Activated T-helper 17 cell treated with anti-CD3 and anti-CD28 coated beads, Interleukin-2, amount 50 U/mL, for 72 hours (primary cell): ENCODE measurements at regions not wholly inside any gene's neighbourhood (a gene's known extent, or its start where the extent isn't known, plus 50 kb on each side); places are given as distances from the start of the nearest gene placed in this dataset.
"Not testable (repeated sequence)": the region's sequence is repeated elsewhere in the genome, so short reads cannot be mapped to it uniquely, and the experiment has no call there.

ENCODE experiments used
- ATAC-seq: fragments of 150-1000 bp; cut with Tn5 transposase; replicated peaks from 2 replicates; pipeline ENCODE4 v1.10.0; 2021; ENCODE audit warnings: mild to moderate bottlenecking, moderate library complexity
- H3K27ac Mint-ChIP-seq: one replicate; pipeline ENCODE4 v1.8.0; 2022; ENCODE audit warnings: mixed read lengths
- H3K27me3 Mint-ChIP-seq: one replicate; pipeline ENCODE4 v1.8.0; 2022; ENCODE audit warnings: mixed read lengths
- H3K36me3 Mint-ChIP-seq: one replicate; pipeline ENCODE4 v1.8.0; 2022; ENCODE audit warnings: low read depth, mild to moderate bottlenecking, mixed read lengths
- H3K4me1 Mint-ChIP-seq: one replicate; pipeline ENCODE4 v1.8.0; 2022; ENCODE audit warnings: mixed read lengths
- H3K4me3 Mint-ChIP-seq: one replicate; pipeline ENCODE4 v1.8.0; 2022; ENCODE audit warnings: mild to moderate bottlenecking, mixed read lengths
- H3K9me3 Mint-ChIP-seq: one replicate; pipeline ENCODE4 v1.8.0; 2022; ENCODE audit warnings: mixed read lengths

- H3K4me3 Mint-ChIP-seq, H3K9me3 Mint-ChIP-seq, H3K4me1 Mint-ChIP-seq, ATAC-seq, H3K36me3 Mint-ChIP-seq, H3K27me3 Mint-ChIP-seq, H3K27ac Mint-ChIP-seq: not testable (repeated sequence)
Measured at GRCh38 chr3:26244586-26244985, 378.0 kb upstream of the LRRC3B start.

GRCh38 chr3:26245236-26245635, 377.3 kb upstream of the LRRC3B start:
- ATAC-seq = no peak
- no peaks in the 10 kb centered on the region for H3K36me3 Mint-ChIP-seq
- H3K27ac Mint-ChIP-seq = no peak overlapping the region
- H3K4me1 Mint-ChIP-seq = no peaks in the 10 kb centered on the region
- H3K27me3 Mint-ChIP-seq = no peaks in the 10 kb centered on the region
- H3K9me3 Mint-ChIP-seq = peaks cover 3% of the 10 kb centered on the region
- H3K4me3 Mint-ChIP-seq = no peak overlapping the region

- H3K27ac Mint-ChIP-seq = no peak overlapping the region
- no peaks in the 10 kb centered on the region for H3K27me3 Mint-ChIP-seq
- no peak for ATAC-seq
- no peaks in the 10 kb centered on the region for H3K4me1 Mint-ChIP-seq
- H3K36me3 Mint-ChIP-seq = no peaks in the 10 kb centered on the region
- peaks cover 3% of the 10 kb centered on the region for H3K9me3 Mint-ChIP-seq
- no peak overlapping the region for H3K4me3 Mint-ChIP-seq
Measured at GRCh38 chr3:26246901-26247300, 375.7 kb upstream of the LRRC3B start.

GRCh38 chr3:26247712-26248111, 374.9 kb upstream of the LRRC3B start:
- Mint-ChIP-seq H3K4me3 (no peak overlapping the region), H3K4me1 (no peaks in the 10 kb centered on the region)

GRCh38 chr3:26252001-26252400, 370.6 kb upstream of the LRRC3B start:
- H3K36me3 Mint-ChIP-seq = no peaks in the 10 kb centered on the region
- no peaks in the 10 kb centered on the region for H3K9me3 Mint-ChIP-seq
- H3K4me1 Mint-ChIP-seq = no peaks in the 10 kb centered on the region
- no peak overlapping the region for H3K27ac Mint-ChIP-seq
- no peaks in the 10 kb centered on the region for H3K27me3 Mint-ChIP-seq
- no peak for ATAC-seq
- H3K4me3 Mint-ChIP-seq = no peak overlapping the region

More at GRCh38 chr3:26247712-26248111, 374.9 kb upstream of the LRRC3B start:
- Mint-ChIP-seq H3K36me3 (no peaks in the 10 kb centered on the region), H3K27ac (no peak overlapping the region), H3K9me3 (no peaks in the 10 kb centered on the region), H3K27me3 (no peaks in the 10 kb centered on the region)
- no peak for ATAC-seq

GRCh38 chr3:26256224-26256623, 366.3 kb upstream of the LRRC3B start:
- Mint-ChIP-seq H3K27me3 (no peaks in the 10 kb centered on the region), H3K4me1 (no peaks in the 10 kb centered on the region), H3K9me3 (no peaks in the 10 kb centered on the region), H3K4me3 (no peak overlapping the region), H3K27ac (no peak overlapping the region), H3K36me3 (no peaks in the 10 kb centered on the region)
- no peak for ATAC-seq

- Mint-ChIP-seq H3K27ac (no peak overlapping the region), H3K27me3 (no peaks in the 10 kb centered on the region), H3K36me3 (no peaks in the 10 kb centered on the region), H3K4me3 (no peak overlapping the region), H3K4me1 (no peaks in the 10 kb centered on the region), H3K9me3 (no peaks in the 10 kb centered on the region)
- ATAC-seq = no peak
Measured at GRCh38 chr3:26259176-26259575, 363.4 kb upstream of the LRRC3B start.

- Mint-ChIP-seq H3K27ac (no peak overlapping the region), H3K4me1 (no peaks in the 10 kb centered on the region), H3K27me3 (no peaks in the 10 kb centered on the region), H3K9me3 (no peaks in the 10 kb centered on the region), H3K36me3 (no peaks in the 10 kb centered on the region), H3K4me3 (no peak overlapping the region)
- no peak for ATAC-seq
Measured at GRCh38 chr3:26260139-26260538, 362.4 kb upstream of the LRRC3B start.

- no peaks in the 10 kb centered on the region for H3K4me1 Mint-ChIP-seq
- H3K36me3 Mint-ChIP-seq = no peaks in the 10 kb centered on the region
- H3K27me3 Mint-ChIP-seq = no peaks in the 10 kb centered on the region
- no peak for ATAC-seq
- H3K9me3 Mint-ChIP-seq = no peaks in the 10 kb centered on the region
- no peak overlapping the region for H3K27ac Mint-ChIP-seq
- H3K4me3 Mint-ChIP-seq = no peak overlapping the region
Measured at GRCh38 chr3:26264708-26265107, 357.9 kb upstream of the LRRC3B start.

- Mint-ChIP-seq H3K9me3 (no peaks in the 10 kb centered on the region), H3K27ac (no peak overlapping the region), H3K4me3 (no peak overlapping the region), H3K36me3 (no peaks in the 10 kb centered on the region), H3K4me1 (no peaks in the 10 kb centered on the region), H3K27me3 (peaks cover 3% of the 10 kb centered on the region)
- no peak for ATAC-seq
Measured at GRCh38 chr3:26271848-26272247, 350.7 kb upstream of the LRRC3B start.

- Mint-ChIP-seq H3K4me3 (no peak overlapping the region), H3K27me3 (peaks cover 3% of the 10 kb centered on the region), H3K36me3 (no peaks in the 10 kb centered on the region), H3K9me3 (no peaks in the 10 kb centered on the region), H3K4me1 (no peaks in the 10 kb centered on the region), H3K27ac (no peak overlapping the region)
- no peak for ATAC-seq
Measured at GRCh38 chr3:26273196-26273595, 349.4 kb upstream of the LRRC3B start.

GRCh38 chr3:26279091-26279490, 343.5 kb upstream of the LRRC3B start:
- Mint-ChIP-seq H3K4me1 (no peaks in the 10 kb centered on the region), H3K36me3 (no peaks in the 10 kb centered on the region), H3K27me3 (no peaks in the 10 kb centered on the region), H3K9me3 (peaks cover 21% of the 10 kb centered on the region), H3K27ac (no peak overlapping the region), H3K4me3 (no peak overlapping the region)
- ATAC-seq = no peak

- H3K4me3 Mint-ChIP-seq = no peak overlapping the region
- no peaks in the 10 kb centered on the region for H3K36me3 Mint-ChIP-seq
- no peaks in the 10 kb centered on the region for H3K27me3 Mint-ChIP-seq
- no peak for ATAC-seq
- H3K9me3 Mint-ChIP-seq = peaks cover 21% of the 10 kb centered on the region
- H3K27ac Mint-ChIP-seq = no peak overlapping the region
- no peaks in the 10 kb centered on the region for H3K4me1 Mint-ChIP-seq
Measured at GRCh38 chr3:26280517-26280916, 342.1 kb upstream of the LRRC3B start.

GRCh38 chr3:26281284-26281985, 341.1 kb upstream of the LRRC3B start:
- Mint-ChIP-seq H3K27ac (no peak overlapping the region), H3K4me3 (no peak overlapping the region), H3K36me3 (no peaks in the 10 kb centered on the region), H3K4me1 (no peaks in the 10 kb centered on the region), H3K27me3 (no peaks in the 10 kb centered on the region), H3K9me3 (peaks cover 21% of the 10 kb centered on the region)
- ATAC-seq = no peak

- not testable (repeated sequence) for ATAC-seq, H3K4me1 Mint-ChIP-seq, H3K27ac Mint-ChIP-seq, H3K4me3 Mint-ChIP-seq, H3K36me3 Mint-ChIP-seq, H3K27me3 Mint-ChIP-seq
- H3K9me3 Mint-ChIP-seq = peaks cover 28% of the 10 kb centered on the region
Measured at GRCh38 chr3:26284503-26284902, 338.1 kb upstream of the LRRC3B start.

GRCh38 chr3:26291840-26292239, 330.7 kb upstream of the LRRC3B start:
- Mint-ChIP-seq H3K36me3 (no peaks in the 10 kb centered on the region), H3K4me3 (no peak overlapping the region), H3K27me3 (no peaks in the 10 kb centered on the region), H3K27ac (no peak overlapping the region), H3K9me3 (peaks cover 6% of the 10 kb centered on the region), H3K4me1 (no peaks in the 10 kb centered on the region)
- no peak for ATAC-seq
